ENCODE measurements at regions not wholly inside any gene's neighbourhood (a gene's known extent, or its start where the extent isn't known, plus 50 kb on each side); places are given as distances from the start of the nearest gene placed in this dataset.

DNA sequence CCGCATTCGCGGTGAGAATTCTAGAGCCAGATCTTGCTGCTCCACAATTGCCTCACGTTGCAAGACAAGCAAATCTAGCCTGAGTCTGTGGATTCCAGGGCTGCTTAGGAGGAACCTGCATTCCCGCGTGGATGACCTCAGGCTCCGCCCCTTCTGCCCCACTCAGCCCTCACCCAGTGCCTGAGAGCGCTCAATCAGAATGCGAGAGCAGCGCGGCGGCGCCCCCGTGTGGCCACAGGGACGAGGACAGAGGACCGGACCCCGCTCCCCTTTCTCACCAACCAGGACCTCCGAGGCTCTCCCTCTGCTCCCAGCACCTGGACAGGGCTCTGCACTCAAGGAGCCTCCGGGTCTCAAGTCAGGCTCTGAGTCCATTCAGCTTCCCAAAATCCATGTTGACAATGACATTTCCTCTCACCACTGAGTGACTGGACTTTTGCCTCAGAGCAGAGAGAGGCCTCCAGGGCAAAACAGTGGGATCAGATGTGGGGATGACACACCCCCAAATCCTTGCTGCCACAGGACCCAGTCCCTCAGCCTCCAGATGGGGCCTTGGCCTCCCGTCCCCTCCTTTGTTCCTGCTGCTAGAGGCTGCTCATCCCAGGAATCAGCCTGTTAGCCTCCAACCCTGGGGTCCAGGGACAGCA, 52.0 kb downstream of the RPP21 start:
- DNase-seq: peak; percentile 85

DNA sequence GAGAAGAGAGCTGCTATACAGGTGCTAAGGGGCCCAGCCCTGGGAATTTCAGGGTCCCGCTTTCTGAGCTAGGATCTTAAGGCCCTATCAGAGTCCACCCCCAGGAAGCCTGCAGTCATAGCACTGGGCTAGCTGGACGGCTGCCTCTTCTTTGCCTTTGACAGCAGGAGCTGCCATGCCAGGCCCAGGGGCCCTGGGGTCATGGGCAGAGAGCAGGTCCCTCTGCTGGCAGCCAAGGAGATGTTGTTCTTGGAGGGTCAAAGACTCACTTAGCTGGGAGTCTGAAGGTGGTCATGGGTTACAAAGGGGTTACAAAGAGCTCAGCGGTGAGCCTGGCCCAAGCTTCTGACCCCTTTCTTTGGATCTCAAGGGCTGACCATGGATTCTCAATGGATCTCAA, 52.7 kb downstream of the RPP21 start:
- DNase-seq: no peak

DNA sequence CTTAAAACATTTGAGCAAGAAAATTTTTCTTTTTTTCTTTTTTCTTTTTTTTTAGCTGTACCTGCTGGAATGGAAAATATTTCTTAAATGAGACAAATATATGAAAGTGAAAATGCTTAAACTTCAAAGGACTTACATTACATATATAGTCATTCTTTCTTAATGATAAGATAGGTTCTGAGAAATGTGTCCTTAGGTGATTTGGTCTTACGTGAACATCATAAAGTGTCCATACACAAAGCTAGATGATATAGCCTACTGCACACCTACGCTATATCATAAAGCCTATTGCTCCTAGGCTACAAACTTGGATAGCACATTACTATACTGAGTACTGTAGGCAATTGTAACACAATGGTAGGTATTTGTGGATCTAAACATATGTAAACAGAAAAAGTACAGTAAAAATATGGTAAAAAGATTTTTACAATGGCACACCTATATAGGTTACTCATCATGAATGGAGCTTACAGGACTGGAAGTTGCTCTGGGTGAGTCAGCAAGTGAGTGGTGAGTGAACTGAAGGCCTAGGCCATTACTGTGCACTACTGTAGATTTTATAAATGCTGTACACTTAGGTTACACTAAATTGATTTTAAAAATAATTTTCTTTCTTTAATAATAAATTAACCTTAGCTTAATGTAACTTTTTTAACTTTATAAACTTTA, 54.6 kb downstream of the RPP21 start:
- DNase-seq: no peak

DNA sequence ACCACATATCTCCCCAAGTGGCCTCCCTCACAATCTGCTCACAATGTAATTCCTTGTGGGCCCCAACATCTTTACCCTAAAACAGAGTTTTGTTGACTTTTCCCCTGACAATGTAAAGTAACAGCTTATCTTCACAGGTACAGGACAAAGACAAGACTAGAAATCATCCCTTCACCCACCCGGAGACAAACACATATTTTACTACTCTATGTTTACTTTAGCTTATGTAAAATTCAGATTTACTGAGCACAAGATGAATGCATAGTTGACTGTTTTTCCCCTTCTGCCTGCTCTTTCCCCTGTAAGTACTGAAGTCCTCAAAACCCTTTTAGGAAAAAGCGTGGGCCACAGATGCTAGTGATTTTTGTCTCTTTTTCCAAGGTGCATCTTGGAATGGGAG, 61.0 kb downstream of the RPP21 start:
- DNase-seq: no peak

DNA sequence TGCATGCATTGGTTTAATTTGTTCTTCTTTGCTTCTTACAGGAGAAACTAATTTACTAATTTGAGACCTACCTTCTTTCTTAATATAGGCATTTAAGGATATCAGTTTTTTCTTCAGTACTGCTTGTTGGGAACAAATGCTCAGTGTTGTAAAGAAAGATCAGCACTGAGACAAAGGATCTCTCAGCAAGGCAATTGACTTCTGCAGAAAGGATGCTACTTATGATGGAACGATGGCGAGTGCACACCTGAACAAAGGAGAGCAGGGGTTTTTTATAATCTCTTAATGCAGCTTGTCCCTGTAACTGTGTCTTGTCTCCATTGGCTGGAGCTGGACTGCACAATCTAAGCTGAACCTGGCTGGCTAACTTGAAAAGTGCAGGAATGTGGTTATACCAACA, 64.2 kb downstream of the RPP21 start:
- DNase-seq: no peak

DNA sequence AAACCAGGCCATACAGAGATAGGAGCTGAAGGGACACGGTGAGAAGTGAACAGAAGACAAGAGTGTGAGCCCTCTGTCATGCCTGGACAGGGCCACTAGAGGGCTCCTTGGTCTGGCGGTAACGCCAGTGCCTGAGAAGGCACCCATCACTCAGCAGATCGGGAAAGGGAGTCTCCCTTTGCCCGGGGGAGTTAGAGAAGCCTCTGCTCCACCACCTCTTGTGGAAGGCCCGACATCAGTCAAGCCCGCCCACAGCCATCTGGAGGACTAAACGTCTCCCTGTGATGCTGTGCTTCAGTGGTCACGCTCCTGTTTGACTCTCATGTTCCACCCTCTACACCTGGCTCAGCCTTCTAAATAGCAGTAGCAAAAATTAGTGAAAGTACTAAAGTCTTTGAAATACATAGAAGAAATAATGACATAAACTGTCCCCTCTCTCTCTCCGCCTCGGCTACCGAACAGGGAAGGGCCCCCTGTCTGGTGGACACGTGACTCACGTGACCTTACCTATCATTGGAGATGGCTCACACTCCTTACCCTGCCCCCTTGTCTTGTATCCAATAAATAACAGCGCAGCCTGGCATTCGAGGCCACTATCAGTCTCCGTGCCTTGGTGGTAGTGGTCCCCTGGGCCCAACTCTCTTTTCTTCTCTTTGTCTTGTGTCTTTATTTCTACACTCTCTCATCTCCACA, 66.7 kb downstream of the RPP21 start:
- peak; percentile 72 for DNase-seq

DNA sequence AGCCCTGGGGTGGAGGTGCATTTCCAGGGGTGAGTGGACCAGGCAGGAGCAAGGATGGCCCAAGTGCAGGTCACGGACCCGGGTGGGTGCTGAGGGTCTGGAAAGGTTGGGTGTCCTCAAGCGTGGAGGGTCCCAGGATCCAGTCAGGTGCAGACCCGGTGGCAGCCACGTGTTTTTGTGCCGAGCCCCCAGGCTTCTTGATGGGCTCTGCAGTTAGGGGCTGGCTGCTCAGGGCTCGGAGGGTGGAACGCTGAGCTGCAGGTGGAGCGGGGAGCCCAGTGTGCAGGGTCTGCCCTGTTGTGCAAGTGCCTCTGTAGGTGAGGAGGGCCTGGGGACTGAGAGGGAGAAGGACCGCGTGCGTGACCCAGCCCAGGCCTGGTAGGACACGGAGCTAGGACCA, 70.9 kb upstream of the HLA-E start:
- no peak for DNase-seq

DNA sequence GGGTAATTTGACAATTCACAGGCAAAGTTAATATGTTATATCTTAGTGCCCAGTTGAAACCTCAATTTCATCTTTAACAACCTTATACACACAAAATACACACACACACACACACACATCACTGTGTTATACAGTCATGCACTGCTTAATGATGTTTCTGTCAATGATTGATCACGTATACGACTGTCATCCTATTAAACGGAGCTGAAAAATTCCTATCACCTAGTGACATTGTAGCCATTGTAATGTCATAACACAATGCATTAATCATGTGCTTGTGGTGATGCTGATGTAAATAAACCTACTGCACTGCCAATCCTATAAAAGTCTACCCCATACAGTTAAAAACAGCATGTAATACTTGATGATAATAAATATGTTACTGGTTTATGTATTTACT, 64.8 kb upstream of the HLA-E start:
- no peak for DNase-seq
